Body of pancreas (tissue), 4 donors: ENCODE measurements at regions not wholly inside any gene's neighbourhood (a gene's known extent, or its start where the extent isn't known, plus 50 kb on each side); places are given as distances from the start of the nearest gene placed in this dataset.

Experiments used
- ATAC-seq: fragments of 150-250 bp; one replicate; pipeline ENCODE4 v1.9.1; 2016
- DNase-seq, 4 donors: peaks; one replicate each; pipeline ENCODE4 v3.0.0-alpha.2; 2019
- H3K27ac ChIP-seq, 4 donors: fragments of 200-600 bp; sonication (generic); 1 replicate in 3 of 4; 2 replicates in 1 of 4; pipeline versions ENCODE4 v1.5.1 to v1.6.1; 2016 to 2019; ENCODE audit warnings: mild to moderate bottlenecking in 1 of 4, mixed read lengths in 1 of 4, moderate library complexity in 1 of 4
- H3K27me3 ChIP-seq, 2 donors: fragments of 200-600 bp; sonication (generic); one replicate each; pipeline ENCODE4 v1.6.0; 2016; ENCODE audit warnings: mild to moderate bottlenecking in 1 of 2
- H3K36me3 ChIP-seq, 2 donors: fragments of 200-600 bp; sonication (generic); replicated peaks in 1 of 2; 2 replicates each; pipeline ENCODE4 v1.5.1; 2016; ENCODE audit warnings: low read depth in 2 of 2; ENCODE audit not compliant: insufficient read depth in 1 of 2
- H3K4me1 ChIP-seq: fragments of 200-600 bp; sonication (generic); one replicate; pipeline ENCODE4 v1.6.0; 2016
- H3K4me3 ChIP-seq, 2 donors: fragments of 200-600 bp; sonication (generic); 1 replicate in 1 of 2; 2 replicates in 1 of 2; pipeline ENCODE4 v1.5.1; 2016 to 2019
- H3K9me3 ChIP-seq, 3 donors: fragments of 200-600 bp; sonication (generic); 1 replicate in 2 of 3; 2 replicates in 1 of 3; pipeline ENCODE4 v1.5.1; 2016
- POLR2A ChIP-seq, 3 donors: fragments of 450-650 bp; IDR thresholded peaks; one replicate each; pipeline ENCODE4 v1.6.1; 2016; ENCODE audit warnings: antibody characterized with exemption in 3 of 3, mild to moderate bottlenecking in 2 of 3
- WGBS, 2 donors: methylation state at CpG; one replicate each; pipeline ENCODE4 v1.1.5; 2017; 5-methylcytosine and 5-hydroxymethylcytosine counted together
- intact Hi-C: fragments of 100-400 bp; cut with DNase I; formaldehyde crosslinking; loops from one replicate; pipeline ENCODE4 v1.15.1; 2023
- TF ChIP-seq, protein P1 (sequence below), 7 experiments: fragments of 450-650 bp in 4 of 7; fragments of 200-600 bp in 3 of 7; sonication (generic) in 3 of 7; IDR thresholded peaks; one replicate each; pipeline ENCODE4 v1.5.1; 2016 to 2019; ENCODE audit warnings: antibody characterized with exemption in 7 of 7

DNA sequence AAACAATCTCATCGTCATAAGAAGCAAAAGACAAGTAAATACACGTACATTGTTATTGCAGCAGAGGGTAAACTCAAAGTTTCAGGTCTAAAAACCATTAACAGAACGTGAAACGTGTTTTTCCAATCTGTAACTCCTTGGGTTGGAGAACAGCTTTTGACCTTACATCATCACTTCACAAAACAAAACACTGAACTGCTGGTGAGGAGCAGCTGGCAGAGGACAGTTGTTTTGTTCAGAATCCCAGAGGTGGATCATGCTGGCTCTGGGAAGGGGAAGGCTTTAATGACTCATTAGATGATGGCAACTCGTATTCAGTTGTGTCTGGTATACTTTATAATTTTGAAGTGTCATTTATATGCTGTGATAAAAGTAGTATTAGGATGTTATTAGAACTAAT, 923.0 kb upstream of the CELF2 start:
- TF ChIP-seq, protein P1, sequence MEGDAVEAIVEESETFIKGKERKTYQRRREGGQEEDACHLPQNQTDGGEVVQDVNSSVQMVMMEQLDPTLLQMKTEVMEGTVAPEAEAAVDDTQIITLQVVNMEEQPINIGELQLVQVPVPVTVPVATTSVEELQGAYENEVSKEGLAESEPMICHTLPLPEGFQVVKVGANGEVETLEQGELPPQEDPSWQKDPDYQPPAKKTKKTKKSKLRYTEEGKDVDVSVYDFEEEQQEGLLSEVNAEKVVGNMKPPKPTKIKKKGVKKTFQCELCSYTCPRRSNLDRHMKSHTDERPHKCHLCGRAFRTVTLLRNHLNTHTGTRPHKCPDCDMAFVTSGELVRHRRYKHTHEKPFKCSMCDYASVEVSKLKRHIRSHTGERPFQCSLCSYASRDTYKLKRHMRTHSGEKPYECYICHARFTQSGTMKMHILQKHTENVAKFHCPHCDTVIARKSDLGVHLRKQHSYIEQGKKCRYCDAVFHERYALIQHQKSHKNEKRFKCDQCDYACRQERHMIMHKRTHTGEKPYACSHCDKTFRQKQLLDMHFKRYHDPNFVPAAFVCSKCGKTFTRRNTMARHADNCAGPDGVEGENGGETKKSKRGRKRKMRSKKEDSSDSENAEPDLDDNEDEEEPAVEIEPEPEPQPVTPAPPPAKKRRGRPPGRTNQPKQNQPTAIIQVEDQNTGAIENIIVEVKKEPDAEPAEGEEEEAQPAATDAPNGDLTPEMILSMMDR (IDR thresholded peaks at IDR 0.05), result no peak
- no peak for TF ChIP-seq POLR2A (IDR thresholded peaks at IDR 0.05)
- intact Hi-C loops, result no loop called here
- Histone ChIP-seq H3K4me1 (no peaks in the 10 kb centered on the region), H3K4me3 (no peak overlapping the region), H3K27me3 (no peaks in the 10 kb centered on the region), H3K27ac (no peak overlapping the region), H3K36me3 (no peaks in the 10 kb centered on the region), H3K9me3 (no peaks in the 10 kb centered on the region)
- 31 to 46% methylated on average over 5 of the region's 5 CpGs for WGBS, 2 donors
- no peak for ATAC-seq
- no peak for DNase-seq

DNA sequence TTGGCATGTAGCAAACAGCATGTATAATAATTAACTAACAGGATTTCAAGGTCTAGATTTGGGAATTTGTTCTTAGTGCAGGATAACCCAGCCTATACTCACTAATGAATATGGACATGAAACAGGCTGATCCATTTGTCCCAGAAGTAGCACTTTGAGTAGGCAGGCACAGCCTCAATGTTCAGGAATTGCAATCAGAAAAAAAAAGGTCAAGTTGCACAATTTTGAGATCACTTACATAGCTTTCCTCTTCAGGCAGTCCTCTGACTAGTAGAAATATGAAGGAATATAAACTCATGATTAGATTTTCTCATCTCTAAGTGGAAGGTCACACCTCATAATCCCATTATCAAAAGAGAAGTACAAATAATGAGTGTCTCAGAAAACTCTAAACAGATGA, 921.4 kb upstream of the CELF2 start:
- DNase-seq (no peak), ATAC-seq (no peak)
- H3K27ac ChIP-seq, result no peak overlapping the region
- H3K4me3 ChIP-seq, result no peak overlapping the region
- TF ChIP-seq, protein P1 (IDR thresholded peaks at IDR 0.05), result no peak
- no peak for TF ChIP-seq POLR2A (IDR thresholded peaks at IDR 0.05)
- no peaks in the 10 kb centered on the region for H3K36me3 ChIP-seq
- no peaks in the 10 kb centered on the region for H3K4me1 ChIP-seq
- no peaks in the 10 kb centered on the region for H3K9me3 ChIP-seq
- H3K27me3 ChIP-seq, result no peaks in the 10 kb centered on the region
- intact Hi-C loops, result no loop called here

DNA sequence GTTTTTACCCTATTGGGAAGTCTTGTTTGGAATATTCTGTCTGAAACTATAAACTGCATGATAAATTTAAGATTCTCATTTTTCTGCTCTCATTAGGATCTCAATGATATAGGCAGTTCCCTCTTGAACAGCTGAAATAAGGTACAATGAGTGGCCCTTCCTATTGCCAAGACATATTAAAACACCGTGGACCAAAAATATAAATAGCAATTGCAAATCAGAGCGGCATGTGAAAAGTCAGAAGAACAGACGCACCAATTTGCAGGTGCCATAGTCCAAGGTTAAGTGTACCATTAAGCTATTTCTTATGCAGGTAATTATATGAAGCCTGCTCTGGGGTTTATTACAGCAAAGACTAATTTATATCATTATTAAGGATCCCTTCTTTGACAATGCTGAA, 920.8 kb upstream of the CELF2 start:
- H3K4me1 ChIP-seq, result no peaks in the 10 kb centered on the region
- 58 to 71% methylated on average over 3 of the region's 3 CpGs for WGBS, 2 donors
- no peaks in the 10 kb centered on the region for H3K36me3 ChIP-seq
- no peaks in the 10 kb centered on the region for H3K9me3 ChIP-seq
- TF ChIP-seq, protein P1 (IDR thresholded peaks at IDR 0.05), result no peak
- no peak for TF ChIP-seq POLR2A (IDR thresholded peaks at IDR 0.05)
- no peak overlapping the region for H3K27ac ChIP-seq
- no peak for DNase-seq
- no peaks in the 10 kb centered on the region for H3K27me3 ChIP-seq
- no peak for ATAC-seq
- intact Hi-C loops, result no loop called here
- H3K4me3 ChIP-seq, result no peak overlapping the region

DNA sequence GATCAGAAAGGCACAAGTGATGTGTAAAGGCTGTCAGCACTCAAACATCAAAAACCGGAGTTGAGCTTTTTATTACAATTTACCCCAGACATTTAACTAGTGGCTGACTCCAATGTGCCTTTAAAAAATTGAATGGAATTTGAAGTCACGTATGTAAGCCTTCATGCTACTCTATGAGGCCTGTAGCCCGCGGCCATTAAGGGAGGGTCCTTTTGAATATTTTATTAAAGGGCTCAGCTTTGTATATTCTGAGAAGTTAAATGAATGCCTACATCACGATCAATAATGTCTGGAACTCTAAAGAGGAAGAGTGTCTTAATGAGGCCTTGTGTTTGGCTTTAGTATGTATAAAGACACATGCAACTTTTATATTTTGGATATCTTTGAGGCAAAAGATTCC, 916.6 kb upstream of the CELF2 start:
- H3K9me3 ChIP-seq, result no peaks in the 10 kb centered on the region
- intact Hi-C loops, result no loop called here
- WGBS, 2 donors, result 70 to 71% methylated on average over 5 of the region's 5 CpGs
- no peaks in the 10 kb centered on the region for H3K4me1 ChIP-seq
- H3K36me3 ChIP-seq, result no peaks in the 10 kb centered on the region
- H3K27ac ChIP-seq, result no peak overlapping the region
- DNase-seq (no peak), ATAC-seq (no peak)
- TF ChIP-seq POLR2A (IDR thresholded peaks at IDR 0.05), result no peak
- no peak overlapping the region for H3K4me3 ChIP-seq
- H3K27me3 ChIP-seq, result no peaks in the 10 kb centered on the region

DNA sequence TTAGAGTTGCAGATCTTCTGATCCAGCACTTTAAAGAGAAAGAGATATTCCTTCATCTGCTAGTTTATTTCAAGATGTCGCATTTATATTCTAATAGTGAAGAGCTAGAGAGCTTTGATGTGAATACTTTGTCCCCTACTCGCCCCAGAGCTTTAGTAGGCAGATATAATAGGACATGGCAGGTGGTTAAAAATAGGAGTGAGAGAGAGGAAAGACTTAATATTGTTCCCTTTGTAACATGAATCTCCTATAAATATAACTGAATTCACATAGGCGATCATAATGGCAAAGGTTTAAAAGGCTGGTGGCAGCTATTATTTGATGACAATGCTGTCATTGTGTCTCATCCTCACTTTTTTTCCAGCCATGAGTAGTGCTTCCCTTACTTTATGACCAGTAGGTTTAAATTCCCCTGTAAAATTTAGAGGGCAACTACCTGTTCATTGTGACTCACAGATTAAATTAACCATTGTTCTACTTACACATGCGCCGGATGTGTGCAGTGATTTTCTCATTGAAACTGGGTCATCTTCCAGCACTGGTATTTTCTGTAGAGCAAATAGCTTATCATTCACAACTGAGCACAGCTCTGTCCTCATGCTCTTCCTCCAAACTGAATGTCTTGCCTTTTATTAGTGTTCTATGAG, 906.7 kb upstream of the CELF2 start:
- intact Hi-C loops, result no loop called here
- Histone ChIP-seq H3K4me3 (no peak overlapping the region), H3K4me1 (no peaks in the 10 kb centered on the region), H3K36me3 (no peaks in the 10 kb centered on the region), H3K27me3 (no peaks in the 10 kb centered on the region), H3K9me3 (no peaks in the 10 kb centered on the region), H3K27ac (no peak overlapping the region)
- no peak for ATAC-seq
- no peak for TF ChIP-seq POLR2A (IDR thresholded peaks at IDR 0.05)
- TF ChIP-seq, protein P1 (IDR thresholded peaks at IDR 0.05), result no peak
- DNase-seq, result no peak
- whole genome bisulfite sequencing, 2 donors, result 70 to 74% methylated on average over 5 of the region's 5 CpGs
